T-cell (primary cell): ENCODE measurements at regions not wholly inside any gene's neighbourhood (a gene's known extent, or its start where the extent isn't known, plus 50 kb on each side); places are given as distances from the start of the nearest gene placed in this dataset.
"Not testable (repeated sequence)": the region's sequence is repeated elsewhere in the genome, so short reads cannot be mapped to it uniquely, and the experiment has no call there.

Experiments
- ATAC-seq, 4 experiments: fragments of 200-7000 bp in 3 of 4; fragments of 150-1000 bp in 1 of 4; cut with Tn5 transposase; replicated peaks in 1 of 4; 1 replicate in 3 of 4; 2 replicates in 1 of 4; pipeline ENCODE4 v1.10.0; 2021; ENCODE audit warnings: moderate library complexity in 3 of 4, mild to moderate bottlenecking in 2 of 4, moderate number of reproducible peaks in 1 of 4
- CTCF ChIA-PET, 2 donors: fragments of 300-600 bp; sonication (Branson Sonifier 250); formaldehyde crosslinking; loops; one replicate each; lab custom pipeline; 2022; ENCODE audit warnings: antibody characterized with exemption in 2 of 2; lab: Charles Lee
- POLR2A ChIA-PET, 2 donors: fragments of 300-600 bp; sonication (Branson Sonifier 250); formaldehyde crosslinking; loops; one replicate each; lab custom pipeline; 2022; ENCODE audit warnings: antibody characterized with exemption in 2 of 2; lab: Charles Lee
- DNase-seq, 35 experiments: peaks; one replicate each; pipeline versions ENCODE4 v3.0.0 to v3.0.0-alpha.2; 2013 to 2023
- H3K27ac ChIP-seq: one replicate; pipeline ENCODE4 v1.5.1; 2013; ENCODE audit warnings: low read length
- H3K27me3 ChIP-seq, 2 experiments: replicated peaks in 1 of 2; 1 replicate in 1 of 2; 2 replicates in 1 of 2; pipeline versions ENCODE4 v1.6.1 to v1.7.0; 2013; ENCODE audit warnings: low read length in 1 of 2, mixed read lengths in 1 of 2; ENCODE audit not compliant: control insufficient read depth in 2 of 2, insufficient read depth in 2 of 2; ENCODE audit errors: extremely low read depth in 1 of 2
- H3K36me3 ChIP-seq, 2 donors: 1 replicate in 1 of 2; 2 replicates in 1 of 2; pipeline versions ENCODE4 v1.6.1 to v1.7.0; 2013; ENCODE audit warnings: low read length in 1 of 2; ENCODE audit not compliant: control insufficient read depth in 2 of 2, insufficient read depth in 1 of 2; ENCODE audit errors: extremely low read depth in 1 of 2
- H3K4me1 ChIP-seq, 2 experiments: 1 replicate in 1 of 2; 2 replicates in 1 of 2; pipeline versions ENCODE4 v1.6.1 to v1.7.0; 2013; ENCODE audit warnings: low read length in 2 of 2, mixed read lengths in 1 of 2; ENCODE audit not compliant: insufficient read depth in 2 of 2, control insufficient read depth in 1 of 2; ENCODE audit errors: extremely low read depth in 1 of 2
- H3K4me3 ChIP-seq, 2 donors: 1 replicate in 1 of 2; 2 replicates in 1 of 2; pipeline versions ENCODE4 v1.5.1 to v1.7.0; 2013; ENCODE audit warnings: mild to moderate bottlenecking in 2 of 2, low read length in 1 of 2, moderate library complexity in 1 of 2; ENCODE audit not compliant: control insufficient read depth in 1 of 2; ENCODE audit errors: extremely low read depth in 1 of 2
- H3K9me3 ChIP-seq: 2 replicates; pipeline ENCODE4 v1.7.0; 2013
- H3K27ac Mint-ChIP-seq, 2 donors: one replicate each; pipeline ENCODE4 v1.8.0; 2020 to 2021; ENCODE audit warnings: mild to moderate bottlenecking in 2 of 2, mixed read lengths in 2 of 2
- H3K27me3 Mint-ChIP-seq, 2 donors: one replicate each; pipeline ENCODE4 v1.8.0; 2021 to 2022; ENCODE audit warnings: mixed read lengths in 2 of 2
- H3K36me3 Mint-ChIP-seq: one replicate; pipeline ENCODE4 v1.8.0; 2021; ENCODE audit warnings: mixed read lengths
- H3K4me1 Mint-ChIP-seq, 3 donors: one replicate each; pipeline ENCODE4 v1.8.0; 2020 to 2022; ENCODE audit warnings: mixed read lengths in 3 of 3, mild to moderate bottlenecking in 1 of 3
- H3K4me3 Mint-ChIP-seq, 3 donors: one replicate each; pipeline ENCODE4 v1.8.0; 2020 to 2022; ENCODE audit warnings: mild to moderate bottlenecking in 3 of 3, mixed read lengths in 3 of 3, moderate library complexity in 3 of 3
- H3K9me3 Mint-ChIP-seq, 3 donors: one replicate each; pipeline ENCODE4 v1.8.0; 2020 to 2022; ENCODE audit warnings: mixed read lengths in 3 of 3
- WGBS: methylation state at CpG from one replicate; pipeline ENCODE4 v1.1.5; 2013; ENCODE audit warnings: missing lambda C conversion rate; ENCODE audit not compliant: insufficient coverage; 5-methylcytosine and 5-hydroxymethylcytosine counted together

DNA sequence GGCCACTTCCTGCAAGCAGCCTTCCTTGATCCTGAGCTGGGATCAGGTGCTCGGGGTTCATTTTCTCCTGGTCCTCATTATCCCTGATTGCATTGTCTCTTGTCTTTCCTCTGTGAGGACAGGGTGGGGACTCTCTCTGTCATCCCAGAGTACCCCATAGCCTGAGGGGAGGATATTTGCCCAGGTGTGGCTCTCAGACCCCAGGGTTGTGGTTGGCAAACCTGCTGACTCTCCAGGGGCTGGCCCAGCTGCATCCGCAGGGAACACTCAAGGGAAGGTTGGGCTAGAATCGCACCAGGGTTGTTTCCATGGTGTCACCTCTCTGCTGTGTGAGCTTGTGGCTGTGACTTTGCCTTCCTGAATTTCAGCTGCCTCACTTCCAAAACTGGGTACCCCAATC is 276.8 kb upstream of the C1orf174 start:
- no peak for DNase-seq
- H3K4me1 Mint-ChIP-seq, result peaks cover 0 to 5% (median 2%) of the 10 kb centered on the region in 3 donors
- H3K27me3 ChIP-seq, result peaks cover 0 to 20% of the 10 kb centered on the region in 2 experiments
- H3K27me3 Mint-ChIP-seq, result peaks cover 3 to 21% of the 10 kb centered on the region in 2 donors
- H3K4me1 ChIP-seq, result no peaks in the 10 kb centered on the region
- no peaks in the 10 kb centered on the region for H3K36me3 ChIP-seq
- no peak overlapping the region for H3K4me3 ChIP-seq
- ChIA-PET CTCF (no interaction called here), POLR2A (no interaction called here)
- peak overlapping the region in 1 of 3 donors; percentile 32 for H3K4me3 Mint-ChIP-seq
- no peaks in the 10 kb centered on the region for H3K9me3 ChIP-seq
- no peak overlapping the region for H3K27ac ChIP-seq
- H3K27ac Mint-ChIP-seq, result no peak overlapping the region
- H3K9me3 Mint-ChIP-seq, result no peaks in the 10 kb centered on the region
- H3K36me3 Mint-ChIP-seq, result no peaks in the 10 kb centered on the region
- 46% methylated on average over 3 of the region's 3 CpGs for WGBS
- no peak for ATAC-seq

DNA sequence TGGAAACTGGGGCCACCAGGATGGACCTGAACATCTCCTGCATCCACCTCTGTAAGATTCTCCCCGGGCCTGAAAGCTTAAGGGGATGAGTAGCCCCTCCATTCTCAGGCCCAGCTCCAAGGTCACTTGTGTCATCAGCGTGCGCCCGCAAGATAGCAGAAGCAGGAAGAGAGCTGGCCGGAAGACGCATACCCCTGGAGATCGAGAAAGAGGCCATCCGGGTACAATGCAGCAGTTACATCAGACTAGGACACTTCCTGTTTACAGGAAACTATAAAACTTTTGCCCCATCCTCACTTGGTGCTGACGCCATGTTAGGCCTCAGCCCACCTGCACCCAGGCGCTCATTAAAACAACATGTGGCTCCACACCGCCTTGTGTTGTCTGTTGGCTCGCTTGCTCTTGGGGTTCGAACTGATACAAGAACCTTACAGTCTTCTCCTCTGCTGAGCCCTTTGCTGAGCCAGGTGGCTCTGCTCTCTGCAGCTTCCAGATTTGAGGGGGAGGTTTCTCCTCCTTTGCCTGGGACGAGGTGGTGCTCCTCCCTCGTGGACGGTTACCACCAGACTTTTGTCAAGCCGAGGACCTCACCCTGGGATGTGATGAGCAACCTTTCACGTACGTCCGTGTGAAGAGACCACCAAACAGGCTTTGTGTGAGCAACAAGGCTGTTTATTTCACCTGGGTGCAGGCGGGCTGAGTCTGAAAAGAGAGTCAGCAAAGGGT is 277.5 kb upstream of the C1orf174 start:
- ChIA-PET CTCF (no interaction called here), POLR2A (no interaction called here)
- Mint-ChIP-seq H3K27me3 (peaks cover 3 to 17% of the 10 kb centered on the region in 2 donors), H3K9me3 (no peaks in the 10 kb centered on the region), H3K4me1 (peaks cover 0 to 5% (median 2%) of the 10 kb centered on the region in 3 donors), H3K4me3 (peak overlapping the region in 1 of 3 donors; percentile 32), H3K36me3 (no peaks in the 10 kb centered on the region), H3K27ac (no peak overlapping the region)
- no peak overlapping the region for H3K4me3 ChIP-seq
- no peaks in the 10 kb centered on the region for H3K4me1 ChIP-seq
- no peaks in the 10 kb centered on the region for H3K9me3 ChIP-seq
- peaks cover 0 to 14% of the 10 kb centered on the region in 2 experiments for H3K27me3 ChIP-seq
- H3K27ac ChIP-seq, result no peak overlapping the region
- H3K36me3 ChIP-seq, result no peaks in the 10 kb centered on the region
- ATAC-seq (no peak), DNase-seq (no peak)
- WGBS, result 77% methylated on average over 19 of the region's 21 CpGs

DNA sequence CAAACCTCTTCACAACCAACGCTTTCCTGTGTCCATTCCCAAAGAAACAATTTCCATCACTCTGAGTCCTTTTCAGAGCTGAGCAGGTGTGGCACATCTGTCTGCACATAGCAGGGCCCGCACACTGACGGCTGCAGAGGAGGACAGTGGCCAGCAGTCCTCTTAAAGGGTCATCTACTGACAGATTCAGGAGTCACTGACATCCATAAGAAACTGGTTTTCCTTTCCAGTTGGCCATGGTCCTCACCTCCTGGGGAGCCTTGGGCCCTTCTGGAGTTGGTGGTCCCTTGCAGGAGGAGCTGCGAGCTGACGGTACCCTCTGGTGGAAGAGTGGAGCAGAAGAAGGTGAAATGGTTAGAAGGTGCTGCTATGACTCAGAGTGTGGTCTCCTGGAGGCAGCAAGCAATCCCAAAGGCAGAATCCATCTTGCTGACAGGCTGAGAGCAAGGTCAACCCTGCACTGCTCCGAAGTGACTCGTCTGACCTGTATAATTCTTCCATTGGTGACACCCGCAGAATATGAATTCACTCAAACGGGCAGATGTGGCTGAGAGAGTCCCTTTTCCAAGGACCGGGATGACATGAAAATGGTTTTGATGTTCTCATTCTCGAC is 278.5 kb upstream of the C1orf174 start:
- POLR2A ChIA-PET, result no interaction called here

GRCh38 chr1:4179914-4180735 is 280.1 kb upstream of the C1orf174 start:
- Histone ChIP-seq H3K27me3 (peaks cover 0 to 5% of the 10 kb centered on the region in 2 experiments), H3K27ac (no peak overlapping the region), H3K4me3 (no peak overlapping the region), H3K4me1 (no peaks in the 10 kb centered on the region), H3K36me3 (no peaks in the 10 kb centered on the region), H3K9me3 (no peaks in the 10 kb centered on the region)
- POLR2A ChIA-PET, result interaction anchor here in 1 of 2 donors (0.6 kb wide), 1 partner anchor 32 kb away, joined by 3 read pairs; no protein-coding TSS in a partner anchor
- Mint-ChIP-seq H3K4me1 (peaks cover 0 to 5% (median 2%) of the 10 kb centered on the region in 3 donors), H3K27me3 (peaks cover 0 to 8% of the 10 kb centered on the region in 2 donors), H3K27ac (no peak overlapping the region), H3K9me3 (no peaks in the 10 kb centered on the region), H3K4me3 (no peak overlapping the region), H3K36me3 (no peaks in the 10 kb centered on the region)
- DNase-seq (no peak), ATAC-seq (no peak)
- 74% methylated on average over 5 of the region's 7 CpGs for WGBS
- CTCF ChIA-PET, result no interaction called here

More for the DNA sequence above, 278.5 kb upstream of the C1orf174 start:
- ATAC-seq (no peak), DNase-seq (no peak)
- Histone ChIP-seq H3K4me3 (no peak overlapping the region), H3K27me3 (peaks cover 0 to 8% of the 10 kb centered on the region in 2 experiments), H3K9me3 (no peaks in the 10 kb centered on the region), H3K36me3 (no peaks in the 10 kb centered on the region), H3K4me1 (no peaks in the 10 kb centered on the region), H3K27ac (no peak overlapping the region)
- peaks cover 0 to 5% (median 2%) of the 10 kb centered on the region in 3 donors for H3K4me1 Mint-ChIP-seq
- H3K9me3 Mint-ChIP-seq, result no peaks in the 10 kb centered on the region
- no peaks in the 10 kb centered on the region for H3K36me3 Mint-ChIP-seq
- no peak overlapping the region for H3K27ac Mint-ChIP-seq
- WGBS, result 85% methylated on average over 11 of the region's 11 CpGs
- no peak overlapping the region for H3K4me3 Mint-ChIP-seq
- CTCF ChIA-PET, result no interaction called here
- H3K27me3 Mint-ChIP-seq, result peaks cover 3 to 14% of the 10 kb centered on the region in 2 donors

- WGBS, result 67% methylated on average over 1 of the region's 2 CpGs
Observed at GRCh38 chr1:4186486-4186885, 286.4 kb upstream of the C1orf174 start.

GRCh38 chr1:4203501-4203900 is 303.4 kb upstream of the C1orf174 start:
- ATAC-seq, result no peak
- peaks cover 4 to 41% (median 29%) of the 10 kb centered on the region in 3 donors for H3K9me3 Mint-ChIP-seq

More at GRCh38 chr1:4186486-4186885, 286.4 kb upstream of the C1orf174 start:
- H3K36me3 Mint-ChIP-seq, ATAC-seq, H3K4me1 Mint-ChIP-seq, H3K9me3 Mint-ChIP-seq, H3K4me1 ChIP-seq, H3K27ac ChIP-seq, H3K9me3 ChIP-seq, H3K4me3 ChIP-seq, POLR2A ChIA-PET, H3K36me3 ChIP-seq, DNase-seq, CTCF ChIA-PET, H3K27me3 Mint-ChIP-seq, H3K27ac Mint-ChIP-seq, H3K27me3 ChIP-seq, H3K4me3 Mint-ChIP-seq: not testable (repeated sequence)

More at GRCh38 chr1:4203501-4203900, 303.4 kb upstream of the C1orf174 start:
- Mint-ChIP-seq H3K4me3 (no peak overlapping the region), H3K36me3 (no peaks in the 10 kb centered on the region), H3K27me3 (peaks cover 2 to 5% of the 10 kb centered on the region in 2 donors), H3K27ac (no peak overlapping the region), H3K4me1 (no peaks in the 10 kb centered on the region)
- Histone ChIP-seq H3K9me3 (no peaks in the 10 kb centered on the region), H3K4me3 (no peak overlapping the region), H3K27me3 (peaks cover 0 to 3% of the 10 kb centered on the region in 2 experiments), H3K4me1 (no peaks in the 10 kb centered on the region), H3K36me3 (no peaks in the 10 kb centered on the region), H3K27ac (no peak overlapping the region)
- no peak for DNase-seq
- ChIA-PET POLR2A (no interaction called here), CTCF (no interaction called here)
